ENCODE measurements at regions not wholly inside any gene's neighbourhood (a gene's known extent, or its start where the extent isn't known, plus 50 kb on each side); places are given as distances from the start of the nearest gene placed in this dataset.

- TF ChIP-seq CTCF (conservative IDR thresholded peaks at IDR 0.05; ENCODE audit: low read length) = no peak
- no peak for TF ChIP-seq EZH2phosphoT487 (IDR thresholded peaks at IDR 0.05; ENCODE audit: borderline replicate concordance)
Observed at GRCh38 chr2:67567886-67568285, 170.8 kb downstream of the ETAA1 start.
